22Rv1 (cell line): ENCODE measurements at regions not wholly inside any gene's neighbourhood (a gene's known extent, or its start where the extent isn't known, plus 50 kb on each side); places are given as distances from the start of the nearest gene placed in this dataset.

Experiments
- H3K27ac ChIP-seq: fragments of 450-650 bp; 2 replicates; pipeline ENCODE4 v1.5.1; 2017
- ZFX ChIP-seq: fragments of 450-650 bp; IDR thresholded peaks from 2 replicates; pipeline ENCODE4 v1.6.1; 2017; ENCODE audit warnings: antibody characterized with exemption, borderline replicate concordance
- TF ChIP-seq, protein P1 (sequence below): fragments of 450-650 bp; IDR thresholded peaks from 2 replicates; pipeline ENCODE4 v1.5.1; 2017; ENCODE audit warnings: mild to moderate bottlenecking

DNA sequence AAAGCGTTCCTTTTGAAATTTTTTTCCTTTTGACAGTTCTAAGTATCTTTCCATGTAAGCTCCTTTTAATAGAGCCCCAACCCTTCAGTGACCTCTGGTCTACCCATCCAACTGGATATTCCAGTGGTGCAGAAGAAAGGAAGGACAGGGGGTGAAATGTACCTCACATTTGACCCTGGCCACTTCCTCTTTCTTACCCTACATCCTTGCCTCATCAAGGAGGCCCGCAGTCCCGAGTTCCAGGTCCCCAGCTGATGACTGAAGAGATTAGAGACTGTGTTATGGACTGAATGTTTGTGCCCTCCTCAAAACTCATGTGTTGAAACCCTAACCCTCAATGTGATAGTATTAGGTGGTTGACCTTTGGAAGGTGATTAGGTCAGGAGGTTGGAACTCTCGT lies 158.1 kb downstream of the RBM43 start:
- H3K27ac ChIP-seq = no peak overlapping the region
- TF ChIP-seq ZFX = no peak
- TF ChIP-seq, protein P1, sequence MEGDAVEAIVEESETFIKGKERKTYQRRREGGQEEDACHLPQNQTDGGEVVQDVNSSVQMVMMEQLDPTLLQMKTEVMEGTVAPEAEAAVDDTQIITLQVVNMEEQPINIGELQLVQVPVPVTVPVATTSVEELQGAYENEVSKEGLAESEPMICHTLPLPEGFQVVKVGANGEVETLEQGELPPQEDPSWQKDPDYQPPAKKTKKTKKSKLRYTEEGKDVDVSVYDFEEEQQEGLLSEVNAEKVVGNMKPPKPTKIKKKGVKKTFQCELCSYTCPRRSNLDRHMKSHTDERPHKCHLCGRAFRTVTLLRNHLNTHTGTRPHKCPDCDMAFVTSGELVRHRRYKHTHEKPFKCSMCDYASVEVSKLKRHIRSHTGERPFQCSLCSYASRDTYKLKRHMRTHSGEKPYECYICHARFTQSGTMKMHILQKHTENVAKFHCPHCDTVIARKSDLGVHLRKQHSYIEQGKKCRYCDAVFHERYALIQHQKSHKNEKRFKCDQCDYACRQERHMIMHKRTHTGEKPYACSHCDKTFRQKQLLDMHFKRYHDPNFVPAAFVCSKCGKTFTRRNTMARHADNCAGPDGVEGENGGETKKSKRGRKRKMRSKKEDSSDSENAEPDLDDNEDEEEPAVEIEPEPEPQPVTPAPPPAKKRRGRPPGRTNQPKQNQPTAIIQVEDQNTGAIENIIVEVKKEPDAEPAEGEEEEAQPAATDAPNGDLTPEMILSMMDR = no peak

DNA sequence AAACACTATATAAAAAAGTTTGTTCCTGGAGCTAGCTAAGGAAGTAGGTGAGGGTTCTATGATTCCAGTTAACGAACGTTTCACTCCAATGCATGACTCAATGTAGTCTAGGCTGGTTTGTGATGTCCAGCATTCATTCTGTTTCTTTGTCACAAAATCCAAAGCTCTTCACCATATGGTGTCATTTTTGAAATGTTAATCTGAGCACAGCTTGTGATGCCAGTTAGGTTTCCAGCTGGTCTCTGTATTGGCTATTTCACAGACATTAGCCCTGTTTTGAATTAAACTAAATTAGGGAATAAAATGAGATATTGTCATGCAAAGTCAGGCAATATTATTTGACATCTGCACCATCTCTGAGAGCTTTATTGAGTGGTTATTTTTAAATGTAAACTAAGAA lies 159.4 kb downstream of the RBM43 start:
- no peak overlapping the region for H3K27ac ChIP-seq
- no peak for TF ChIP-seq ZFX
- TF ChIP-seq, protein P1 = no peak

DNA sequence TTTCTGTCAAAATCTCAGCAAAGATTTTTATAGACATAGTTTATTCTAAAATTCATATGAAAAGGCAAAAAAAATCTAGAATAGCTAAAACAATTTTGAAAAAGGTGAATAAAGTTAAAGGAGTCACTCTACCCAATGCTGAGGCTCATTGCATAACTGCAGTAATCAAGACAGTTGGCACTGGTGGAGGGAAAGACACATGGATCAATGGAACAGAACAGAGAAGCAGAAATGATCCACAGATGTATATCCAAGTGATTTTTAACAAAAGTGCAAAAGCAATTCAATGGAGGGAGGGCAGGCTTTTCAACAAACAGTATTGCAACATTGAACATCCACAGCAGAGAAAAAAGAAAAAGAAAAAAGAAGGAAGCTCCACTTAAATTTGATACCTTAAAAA lies 162.8 kb downstream of the RBM43 start:
- no peak for TF ChIP-seq ZFX
- TF ChIP-seq, protein P1 = no peak
- H3K27ac ChIP-seq = no peak overlapping the region

DNA sequence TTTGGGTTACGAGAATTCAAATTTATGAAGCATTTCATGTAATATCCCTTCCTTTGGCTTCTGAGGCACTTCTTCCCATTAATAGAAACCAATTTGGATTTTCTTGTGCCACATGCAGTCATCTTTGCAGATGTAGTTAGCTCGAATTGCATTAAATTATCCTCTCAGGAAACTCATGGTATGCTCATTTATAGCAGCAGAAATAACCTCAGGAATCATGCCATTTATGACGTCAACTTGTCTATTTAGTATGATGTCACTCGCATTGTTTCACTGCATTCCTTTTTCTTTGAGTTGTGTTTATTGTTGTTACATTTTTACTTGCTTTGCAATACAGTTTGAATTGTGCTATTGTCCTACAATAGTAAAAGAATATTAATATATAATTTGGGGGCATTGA lies 163.8 kb downstream of the RBM43 start:
- H3K27ac ChIP-seq = no peak overlapping the region
- TF ChIP-seq ZFX = no peak
- TF ChIP-seq, protein P1 = no peak

DNA sequence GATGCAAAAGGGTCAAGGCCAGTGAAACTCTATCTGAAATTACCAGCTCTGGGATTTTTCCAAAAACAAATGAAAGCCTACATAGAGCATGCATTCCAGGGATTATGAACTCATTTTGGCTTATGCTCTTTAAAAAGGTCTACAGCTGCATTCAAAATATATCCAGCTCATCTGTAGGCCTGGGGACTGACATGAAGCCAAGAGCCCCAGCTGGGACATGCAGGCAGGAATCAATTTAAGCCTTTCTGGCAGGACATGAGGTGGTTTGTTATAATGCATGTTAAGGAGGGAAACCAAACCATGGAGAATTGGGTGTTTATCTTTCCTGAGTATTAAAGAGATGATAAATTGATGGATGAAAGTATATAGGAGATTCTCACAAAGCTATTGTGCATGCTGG lies 164.5 kb downstream of the RBM43 start:
- TF ChIP-seq ZFX = no peak
- TF ChIP-seq, protein P1 = no peak
- H3K27ac ChIP-seq = no peak overlapping the region

DNA sequence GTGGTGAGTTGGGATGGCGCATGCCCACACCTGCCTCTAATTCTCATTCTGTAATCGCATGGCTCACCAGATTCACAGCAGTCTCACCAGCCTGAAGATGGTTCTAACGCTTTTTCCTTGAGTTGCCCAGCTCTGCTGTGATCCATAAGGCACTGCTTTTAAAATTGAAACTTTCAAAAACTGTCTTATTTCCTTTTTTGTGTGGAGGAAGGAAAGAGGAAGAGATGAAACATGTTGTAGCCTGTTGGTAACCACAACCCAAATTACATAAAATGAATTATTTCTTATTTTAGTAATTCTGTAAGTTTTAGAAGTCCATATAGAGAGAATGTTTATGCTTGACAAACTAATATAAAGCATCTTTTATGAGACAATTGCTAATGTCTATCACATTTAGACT lies 165.4 kb downstream of the RBM43 start:
- no peak overlapping the region for H3K27ac ChIP-seq
- TF ChIP-seq ZFX = no peak
- TF ChIP-seq, protein P1 = no peak

DNA sequence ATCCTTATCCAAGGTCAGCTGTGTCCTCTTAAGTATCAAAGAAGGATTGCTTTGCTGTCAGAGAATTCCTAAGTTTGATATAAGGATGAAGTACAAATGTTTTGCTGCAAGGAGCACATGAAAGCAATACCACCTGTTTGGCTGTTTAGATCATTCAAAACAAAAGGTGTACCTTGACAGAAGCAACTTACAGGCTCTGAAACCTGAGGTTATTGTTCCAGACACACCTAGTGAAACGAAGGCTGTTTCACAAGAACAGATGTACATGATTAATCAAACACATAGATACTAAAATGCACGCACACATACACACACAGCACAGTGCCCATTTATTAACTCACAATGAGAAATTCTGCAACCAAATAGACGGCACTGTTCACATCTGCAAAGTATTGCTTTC lies 166.2 kb downstream of the RBM43 start:
- TF ChIP-seq, protein P1 = no peak
- no peak for TF ChIP-seq ZFX
- no peak overlapping the region for H3K27ac ChIP-seq
